Loucy (cell line): ENCODE measurements at regions not wholly inside any gene's neighbourhood (a gene's known extent, or its start where the extent isn't known, plus 50 kb on each side); places are given as distances from the start of the nearest gene placed in this dataset.

ENCODE experiments used
- H2AFZ ChIP-seq: fragments of 200-600 bp; sonication (generic); 2 replicates; pipeline ENCODE4 v1.6.0; 2016; ENCODE audit warnings: antibody characterized with exemption, mild to moderate bottlenecking, low read length, moderate library complexity
- H3F3A ChIP-seq: fragments of 200-600 bp; 2 replicates; pipeline ENCODE4 v1.6.0; 2016; ENCODE audit warnings: antibody characterized with exemption, low read depth, mild to moderate bottlenecking
- H3K27me3 ChIP-seq: fragments of 200-600 bp; sonication (generic); 2 replicates; pipeline ENCODE4 v1.6.1; 2014; ENCODE audit warnings: low read length, mild to moderate bottlenecking; ENCODE audit not compliant: insufficient read depth, poor library complexity, severe bottlenecking
- H3K36me3 ChIP-seq: fragments of 200-600 bp; sonication (generic); 2 replicates; pipeline ENCODE4 v1.6.1; 2016; ENCODE audit warnings: low read length; ENCODE audit not compliant: insufficient read depth
- H3K4me1 ChIP-seq: fragments of 200-600 bp; sonication (generic); 2 replicates; pipeline ENCODE4 v1.5.1; 2014; ENCODE audit warnings: low read length, mild to moderate bottlenecking; ENCODE audit not compliant: insufficient read depth, poor library complexity, severe bottlenecking
- H3K4me2 ChIP-seq: fragments of 200-600 bp; sonication (generic); 2 replicates; pipeline ENCODE4 v1.6.0; 2014; ENCODE audit warnings: antibody characterized with exemption, low read length, low read depth, mild to moderate bottlenecking; ENCODE audit not compliant: poor library complexity, severe bottlenecking
- H3K4me3 ChIP-seq: fragments of 200-600 bp; sonication (generic); 2 replicates; pipeline ENCODE4 v1.5.1; 2014; ENCODE audit warnings: low read length, mild to moderate bottlenecking, mixed read lengths; ENCODE audit not compliant: poor library complexity, severe bottlenecking
- H3K79me2 ChIP-seq: fragments of 200-600 bp; sonication (generic); 2 replicates; pipeline ENCODE4 v1.6.1; 2014; ENCODE audit warnings: low read length; ENCODE audit not compliant: insufficient read depth
- H3K9ac ChIP-seq: fragments of 200-600 bp; sonication (generic); 2 replicates; pipeline ENCODE4 v1.6.0; 2014; ENCODE audit warnings: mild to moderate bottlenecking, low read depth, low read length, moderate library complexity; ENCODE audit not compliant: poor library complexity, severe bottlenecking
- H3K9me2 ChIP-seq: fragments of 200-600 bp; sonication (generic); replicated peaks from 2 replicates; pipeline ENCODE4 v1.6.1; 2016; ENCODE audit warnings: low read depth, low read length, mixed read lengths
- H3K9me3 ChIP-seq: fragments of 200-600 bp; sonication (generic); 2 replicates; pipeline ENCODE4 v1.6.1; 2014; ENCODE audit warnings: mild to moderate bottlenecking, antibody characterized with exemption, low read length, low read depth; ENCODE audit not compliant: insufficient read depth
- H4K20me1 ChIP-seq: fragments of 200-600 bp; sonication (generic); 2 replicates; pipeline ENCODE4 v1.6.0; 2014; ENCODE audit warnings: antibody characterized with exemption, low read length, mild to moderate bottlenecking; ENCODE audit not compliant: insufficient read depth, poor library complexity, severe bottlenecking
- CTCF ChIP-seq: fragments of 200-600 bp; sonication (generic); conservative IDR thresholded peaks from 2 replicates; pipeline ENCODE4 v1.5.1; 2014; ENCODE audit warnings: mild to moderate bottlenecking, antibody characterized with exemption, low read length
- EZH2phosphoT487 ChIP-seq: fragments of 200-600 bp; IDR thresholded peaks from 2 replicates; pipeline ENCODE4 v1.6.1; 2018; ENCODE audit warnings: antibody characterized with exemption, mild to moderate bottlenecking, moderate library complexity, borderline replicate concordance

- no peaks in the 10 kb centered on the region for H4K20me1 ChIP-seq
- peaks cover 3% of the 10 kb centered on the region for H3K4me1 ChIP-seq
- no peaks in the 10 kb centered on the region for H3K9me3 ChIP-seq
- no peaks in the 10 kb centered on the region for H3K79me2 ChIP-seq
- no peak overlapping the region for H3K4me2 ChIP-seq
- H2AFZ ChIP-seq: no peak overlapping the region
- H3K9ac ChIP-seq: no peak overlapping the region
- no peaks in the 10 kb centered on the region for H3K27me3 ChIP-seq
- TF ChIP-seq EZH2phosphoT487 (no peak), CTCF (no peak)
- H3F3A ChIP-seq: no peaks in the 10 kb centered on the region
- H3K4me3 ChIP-seq: no peak overlapping the region
- H3K36me3 ChIP-seq: no peaks in the 10 kb centered on the region
- no peaks in the 10 kb centered on the region for H3K9me2 ChIP-seq
Observed at GRCh38 chr12:89992668-89993451, 284.2 kb upstream of the ATP2B1 start.

- H3K79me2 ChIP-seq: no peaks in the 10 kb centered on the region
- H3K9me2 ChIP-seq: no peaks in the 10 kb centered on the region
- H3K9me3 ChIP-seq: no peaks in the 10 kb centered on the region
- peaks cover 3% of the 10 kb centered on the region for H3K4me1 ChIP-seq
- no peak for TF ChIP-seq CTCF
- no peak for TF ChIP-seq EZH2phosphoT487
- no peaks in the 10 kb centered on the region for H3K27me3 ChIP-seq
- H3F3A ChIP-seq: no peaks in the 10 kb centered on the region
- no peaks in the 10 kb centered on the region for H3K36me3 ChIP-seq
- H3K4me2 ChIP-seq: no peak overlapping the region
- H2AFZ ChIP-seq: no peak overlapping the region
- no peak overlapping the region for H3K9ac ChIP-seq
- H4K20me1 ChIP-seq: no peaks in the 10 kb centered on the region
- no peak overlapping the region for H3K4me3 ChIP-seq
Observed at GRCh38 chr12:89991807-89992590, 283.4 kb upstream of the ATP2B1 start.

- Histone ChIP-seq H3F3A (no peaks in the 10 kb centered on the region), H3K79me2 (no peaks in the 10 kb centered on the region), H3K4me2 (no peak overlapping the region), H3K4me1 (peaks cover 3% of the 10 kb centered on the region), H3K9ac (no peak overlapping the region), H2AFZ (no peak overlapping the region), H3K9me3 (no peaks in the 10 kb centered on the region), H3K36me3 (no peaks in the 10 kb centered on the region), H4K20me1 (no peaks in the 10 kb centered on the region), H3K9me2 (no peaks in the 10 kb centered on the region), H3K27me3 (no peaks in the 10 kb centered on the region), H3K4me3 (no peak overlapping the region)
- no peak for TF ChIP-seq EZH2phosphoT487
- no peak for TF ChIP-seq CTCF
Observed at GRCh38 chr12:89988188-89988915, 279.7 kb upstream of the ATP2B1 start.
